Cerebellar cortex (tissue), 1 donor: ENCODE measurements at regions not wholly inside any gene's neighbourhood (a gene's known extent, or its start where the extent isn't known, plus 50 kb on each side); places are given as distances from the start of the nearest gene placed in this dataset.
"Not testable (repeated sequence)": the region's sequence is repeated elsewhere in the genome, so short reads cannot be mapped to it uniquely, and the experiment has no call there.

ENCODE experiments used
- DNase-seq: peaks from one replicate; pipeline ENCODE4 v3.0.0-alpha.2; 2015; ENCODE audit warnings: low spot score

DNA sequence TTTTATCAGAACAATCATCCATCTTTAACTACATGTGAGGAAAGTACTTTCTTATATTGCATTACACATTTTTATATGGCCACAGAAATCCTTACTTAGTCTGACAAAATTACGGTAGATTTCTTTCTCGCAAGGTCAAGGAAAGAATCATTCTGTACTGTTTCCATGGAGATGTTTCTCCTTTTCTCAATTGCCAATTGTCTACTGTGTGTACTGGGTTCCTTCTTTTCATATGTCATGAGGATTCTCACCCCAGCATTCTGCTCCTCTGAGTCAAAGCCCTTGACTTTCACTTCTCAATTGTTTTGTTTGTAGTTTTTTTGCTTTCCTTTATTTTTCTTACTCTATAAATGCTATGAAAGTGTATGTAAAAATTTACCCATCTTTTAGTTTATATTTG, 99.3 kb upstream of the AGAP9 start:
- DNase-seq = not testable (repeated sequence)

DNA sequence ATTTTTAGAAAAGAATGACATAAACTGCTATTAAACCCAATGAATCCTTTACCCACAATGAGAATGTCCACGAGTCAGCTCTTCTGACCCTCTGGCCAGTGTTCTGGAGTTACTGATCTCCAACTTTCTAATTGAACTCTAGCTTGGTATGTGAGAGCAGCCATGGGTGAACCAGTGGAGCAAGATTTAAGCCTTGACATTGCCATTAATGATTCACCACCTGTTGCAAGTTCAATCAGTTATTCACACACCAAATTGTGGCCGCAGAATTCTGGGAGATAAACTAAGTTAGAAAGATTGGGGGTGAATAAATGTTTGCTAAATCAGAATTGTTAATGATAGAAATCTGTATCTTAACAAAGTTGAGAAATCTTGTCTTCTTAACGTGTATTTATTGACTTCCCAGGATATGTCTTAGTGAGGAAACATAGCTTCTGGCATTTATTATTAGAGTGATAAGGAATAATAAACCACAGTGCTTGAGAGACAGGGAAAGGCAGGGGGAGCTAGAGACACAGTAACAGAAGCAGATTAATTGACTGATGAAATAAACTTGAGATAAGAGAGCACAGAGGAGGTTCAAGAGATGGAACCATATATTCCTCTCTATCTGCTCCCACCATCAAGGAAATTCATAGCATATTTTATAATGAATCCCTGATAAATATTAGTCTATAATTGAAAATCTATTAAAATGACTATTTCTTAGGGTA, 96.0 kb upstream of the AGAP9 start:
- peak; percentile 4 for DNase-seq

DNA sequence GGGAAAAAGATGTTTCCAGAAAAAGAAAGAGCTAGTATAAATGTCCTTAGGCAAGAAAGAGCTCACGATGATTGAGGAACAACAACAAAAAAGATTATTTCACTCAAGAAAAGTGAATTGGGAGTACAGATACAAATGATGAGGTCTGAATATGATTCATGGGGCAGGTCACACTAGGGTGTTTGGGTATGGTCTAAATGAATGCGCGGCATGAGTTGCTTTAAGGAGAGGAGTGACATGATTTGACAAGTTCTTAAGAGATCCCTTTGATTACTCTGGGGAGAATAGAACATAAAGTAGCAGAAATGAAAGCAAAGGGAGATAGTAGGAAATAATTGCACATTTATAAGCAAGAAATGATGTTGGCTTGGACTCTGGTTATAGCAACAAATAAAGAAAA, 85.9 kb upstream of the AGAP9 start:
- not testable (repeated sequence) for DNase-seq

- not testable (repeated sequence) for DNase-seq
Observed at GRCh38 chr10:47605791-47606773, 82.6 kb upstream of the AGAP9 start.

GRCh38 chr10:47600604-47601003, 77.2 kb upstream of the AGAP9 start:
- DNase-seq = not testable (repeated sequence)

DNA sequence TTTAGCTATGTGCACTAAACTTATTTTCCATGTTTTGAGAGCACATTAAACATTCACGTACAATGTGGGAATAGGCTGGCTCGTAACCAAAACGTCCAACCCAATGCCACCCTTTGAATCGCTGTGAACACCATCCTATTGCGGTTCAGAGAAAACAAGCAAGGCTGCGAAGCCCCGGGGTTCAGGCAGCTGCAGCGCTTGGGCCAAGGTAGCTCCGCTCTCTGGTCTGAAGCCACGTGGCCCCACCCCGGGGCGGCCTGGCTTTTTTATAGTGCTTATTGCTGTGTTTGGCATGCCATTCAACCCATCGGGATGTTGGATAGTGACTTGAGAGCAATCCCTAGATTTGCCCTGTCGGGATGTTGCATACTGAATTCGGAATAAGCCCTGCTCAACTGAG, 76.7 kb upstream of the AGAP9 start:
- not testable (repeated sequence) for DNase-seq

DNA sequence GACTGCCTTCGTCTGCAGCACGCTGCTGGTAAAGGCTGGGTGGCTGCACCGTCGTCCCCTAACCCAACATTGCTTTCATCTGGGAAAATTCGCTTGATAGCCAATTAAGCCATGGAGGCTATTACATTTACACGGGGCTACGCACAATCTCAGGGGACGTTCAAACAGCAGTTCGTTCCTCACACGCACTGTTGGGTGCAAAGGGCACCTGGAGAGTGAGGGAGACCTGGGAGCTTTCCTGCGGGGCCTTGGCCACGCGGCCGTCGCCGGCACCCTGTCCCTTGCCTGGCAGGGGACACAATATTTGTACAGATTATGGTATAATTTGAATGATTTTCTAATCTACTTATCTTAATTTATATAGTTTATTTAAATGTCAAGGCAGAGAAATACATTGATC, 76.2 kb upstream of the AGAP9 start:
- not testable (repeated sequence) for DNase-seq

GRCh38 chr10:47593805-47594204, 70.4 kb upstream of the AGAP9 start:
- not testable (repeated sequence) for DNase-seq

- not testable (repeated sequence) for DNase-seq
Observed at GRCh38 chr10:47593129-47593528, 69.7 kb upstream of the AGAP9 start.

DNA sequence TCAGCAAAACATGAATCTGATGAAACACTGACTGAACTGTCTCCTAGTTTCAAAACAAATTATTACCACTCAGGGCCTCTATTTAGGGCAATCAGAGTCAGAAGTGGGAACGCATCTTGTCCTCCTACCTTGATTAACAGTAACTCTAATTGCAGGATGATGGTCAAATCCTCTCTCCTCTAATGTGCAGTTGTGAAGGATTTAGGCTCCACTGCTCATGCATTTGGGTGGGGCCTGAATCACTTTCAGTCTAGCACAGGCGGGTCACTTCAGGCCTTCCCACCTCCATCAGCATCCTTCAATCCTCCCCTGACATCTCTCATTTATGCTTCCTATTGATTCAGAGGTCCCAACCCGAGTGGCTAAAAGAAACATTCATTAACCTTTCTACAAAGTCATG, 67.5 kb upstream of the AGAP9 start:
- not testable (repeated sequence) for DNase-seq

DNA sequence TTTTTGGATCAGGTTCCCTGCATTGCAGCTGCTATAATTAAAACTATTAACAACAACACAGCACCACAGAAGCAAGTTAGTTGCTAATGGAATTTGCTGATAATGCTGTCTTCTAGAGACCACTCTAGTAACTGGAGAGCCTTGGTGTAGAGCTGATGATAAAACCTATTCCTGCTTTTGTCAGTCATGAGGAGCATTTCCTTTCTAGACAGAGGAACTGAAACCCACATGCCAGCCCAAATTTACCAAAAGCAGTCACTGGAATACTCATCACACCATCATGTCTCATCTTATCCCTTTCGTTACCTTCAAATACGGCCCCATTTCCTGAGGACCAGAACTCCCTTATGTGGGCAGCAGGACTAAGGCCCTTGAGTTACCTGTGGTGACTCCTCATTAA, 67.1 kb upstream of the AGAP9 start:
- not testable (repeated sequence) for DNase-seq

DNA sequence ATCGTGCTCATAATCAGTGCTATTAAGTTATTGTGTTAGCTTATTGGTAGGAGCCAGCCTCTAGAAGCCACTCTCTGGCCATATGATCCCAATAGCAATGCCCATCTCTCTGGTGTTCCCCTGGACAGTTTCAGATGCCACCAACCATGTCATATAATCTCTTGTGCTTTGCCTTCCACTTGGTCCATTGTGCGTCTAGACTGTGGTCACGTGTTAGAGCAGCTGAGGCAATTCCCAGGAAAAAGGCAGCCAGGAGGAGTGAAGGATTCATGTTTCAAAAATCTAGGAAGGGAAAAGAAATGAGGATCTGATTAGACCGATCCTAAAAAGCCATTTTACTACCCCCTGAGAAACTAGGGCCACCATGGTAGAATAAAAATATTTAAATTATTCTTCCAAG, 58.6 kb upstream of the AGAP9 start:
- not testable (repeated sequence) for DNase-seq

DNA sequence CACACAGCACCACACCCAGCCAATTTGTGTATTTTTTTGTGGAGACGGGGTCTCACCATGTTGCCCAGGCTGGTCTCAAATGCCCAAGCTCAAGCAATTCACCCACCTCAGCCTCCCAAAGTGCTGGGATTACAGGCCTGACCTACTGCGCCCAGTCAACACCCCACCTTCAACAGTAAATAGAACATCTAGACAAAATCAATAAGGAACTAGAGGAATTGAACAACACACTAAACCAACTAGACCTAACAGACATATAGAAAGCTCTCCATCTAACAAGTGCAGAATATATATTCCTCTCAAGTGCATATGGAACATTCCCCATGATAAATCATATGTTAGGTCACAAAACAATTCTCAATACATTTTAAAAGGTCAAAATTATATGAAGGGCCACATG, 56.6 kb upstream of the AGAP9 start:
- not testable (repeated sequence) for DNase-seq

DNA sequence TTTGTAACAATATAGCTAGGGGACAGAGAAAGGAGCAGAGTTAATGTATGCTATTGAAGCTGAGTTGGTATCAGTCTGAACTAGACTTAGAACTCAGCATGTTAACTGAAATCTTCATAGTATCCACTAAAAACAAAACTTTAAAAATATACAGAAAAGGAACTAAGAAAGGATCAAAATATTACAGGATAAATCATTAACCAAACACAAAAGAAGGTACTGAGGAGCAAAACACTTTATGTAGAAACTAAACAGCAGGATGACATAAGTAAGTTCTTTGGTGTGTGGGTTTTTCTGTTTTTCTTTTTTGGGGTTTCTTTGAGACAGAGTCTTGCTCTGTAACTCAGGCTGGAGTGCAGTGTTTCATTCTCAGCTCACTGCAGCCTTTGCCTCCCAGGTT, 55.1 kb upstream of the AGAP9 start:
- DNase-seq = not testable (repeated sequence)
